Body of pancreas (tissue), 4 donors: ENCODE measurements at regions not wholly inside any gene's neighbourhood (a gene's known extent, or its start where the extent isn't known, plus 50 kb on each side); places are given as distances from the start of the nearest gene placed in this dataset.

Experiments used
- POLR2A ChIP-seq, 3 donors: fragments of 450-650 bp; IDR thresholded peaks; one replicate each; pipeline ENCODE4 v1.6.1; 2016; ENCODE audit warnings: antibody characterized with exemption in 3 of 3, mild to moderate bottlenecking in 2 of 3
- TF ChIP-seq, protein P1 (sequence below), 7 experiments: fragments of 450-650 bp in 4 of 7; fragments of 200-600 bp in 3 of 7; sonication (generic) in 3 of 7; IDR thresholded peaks; one replicate each; pipeline ENCODE4 v1.5.1; 2016 to 2019; ENCODE audit warnings: antibody characterized with exemption in 7 of 7

DNA sequence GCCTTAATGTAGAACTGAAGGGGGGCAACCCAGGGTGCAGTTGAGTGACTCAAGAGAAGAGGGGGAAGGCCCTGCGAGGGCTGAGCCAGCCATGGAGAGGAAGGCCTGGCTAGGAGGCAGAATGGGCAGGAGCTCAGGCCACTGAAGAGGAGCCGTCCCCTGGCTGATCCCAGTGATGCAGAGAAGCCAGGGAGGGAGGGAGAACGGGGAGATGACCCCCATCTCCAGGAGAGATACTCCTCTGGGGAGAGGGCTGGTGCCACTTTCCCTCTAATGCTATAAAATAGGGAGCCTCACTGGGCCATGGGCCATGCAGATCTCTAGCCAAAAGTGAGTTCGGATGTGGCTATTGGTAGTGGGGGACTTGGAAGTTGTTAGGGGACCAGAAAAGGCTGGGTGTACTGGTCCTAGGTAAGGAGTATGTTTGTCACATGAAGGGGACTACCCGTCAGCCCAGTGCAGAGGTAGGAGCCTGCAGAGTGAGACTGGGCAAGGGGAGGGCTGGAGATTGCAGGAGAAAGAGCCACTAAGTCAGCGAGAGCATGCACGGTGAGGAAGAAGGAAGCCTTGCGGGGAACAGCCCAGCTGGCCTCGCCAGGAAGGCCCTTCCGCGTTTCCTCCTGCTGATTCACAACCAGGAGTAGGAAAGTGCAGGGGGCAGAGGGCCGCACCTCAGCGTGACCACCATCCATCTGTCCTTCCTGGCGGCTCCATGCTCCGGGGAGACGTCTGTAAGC, 347.6 kb downstream of the TCERG1L start:
- TF ChIP-seq, protein P1, sequence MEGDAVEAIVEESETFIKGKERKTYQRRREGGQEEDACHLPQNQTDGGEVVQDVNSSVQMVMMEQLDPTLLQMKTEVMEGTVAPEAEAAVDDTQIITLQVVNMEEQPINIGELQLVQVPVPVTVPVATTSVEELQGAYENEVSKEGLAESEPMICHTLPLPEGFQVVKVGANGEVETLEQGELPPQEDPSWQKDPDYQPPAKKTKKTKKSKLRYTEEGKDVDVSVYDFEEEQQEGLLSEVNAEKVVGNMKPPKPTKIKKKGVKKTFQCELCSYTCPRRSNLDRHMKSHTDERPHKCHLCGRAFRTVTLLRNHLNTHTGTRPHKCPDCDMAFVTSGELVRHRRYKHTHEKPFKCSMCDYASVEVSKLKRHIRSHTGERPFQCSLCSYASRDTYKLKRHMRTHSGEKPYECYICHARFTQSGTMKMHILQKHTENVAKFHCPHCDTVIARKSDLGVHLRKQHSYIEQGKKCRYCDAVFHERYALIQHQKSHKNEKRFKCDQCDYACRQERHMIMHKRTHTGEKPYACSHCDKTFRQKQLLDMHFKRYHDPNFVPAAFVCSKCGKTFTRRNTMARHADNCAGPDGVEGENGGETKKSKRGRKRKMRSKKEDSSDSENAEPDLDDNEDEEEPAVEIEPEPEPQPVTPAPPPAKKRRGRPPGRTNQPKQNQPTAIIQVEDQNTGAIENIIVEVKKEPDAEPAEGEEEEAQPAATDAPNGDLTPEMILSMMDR (IDR thresholded peaks at IDR 0.05): no peak
- TF ChIP-seq POLR2A (IDR thresholded peaks at IDR 0.05): no peak
